Astrocyte of the spinal cord (primary cell): ENCODE measurements at regions not wholly inside any gene's neighbourhood (a gene's known extent, or its start where the extent isn't known, plus 50 kb on each side); places are given as distances from the start of the nearest gene placed in this dataset.
A peak's percentile ranks its signal among the peaks of the same experiment; 100 is the strongest.

ENCODE experiments used
- DNase-seq: peaks from one replicate; pipeline ENCODE4 v3.0.0; 2011; ENCODE audit warnings: low read depth, low spot score
- H3K4me3 ChIP-seq: 2 replicates; pipeline ENCODE4 v1.5.1; 2011; ENCODE audit warnings: low read depth, mild to moderate bottlenecking, low read length, moderate library complexity
- in situ Hi-C: cut with HindIII; loops from 2 replicates; pipeline ENCODE4 v1.10.0; 2017; ENCODE audit warnings: low sequenced_read_pairs
- TF ChIP-seq, protein P1 (sequence below): IDR thresholded peaks from 2 replicates; pipeline ENCODE4 v1.5.1; 2012; ENCODE audit warnings: low read depth, mild to moderate bottlenecking, low read length, inconsistent platforms

DNA sequence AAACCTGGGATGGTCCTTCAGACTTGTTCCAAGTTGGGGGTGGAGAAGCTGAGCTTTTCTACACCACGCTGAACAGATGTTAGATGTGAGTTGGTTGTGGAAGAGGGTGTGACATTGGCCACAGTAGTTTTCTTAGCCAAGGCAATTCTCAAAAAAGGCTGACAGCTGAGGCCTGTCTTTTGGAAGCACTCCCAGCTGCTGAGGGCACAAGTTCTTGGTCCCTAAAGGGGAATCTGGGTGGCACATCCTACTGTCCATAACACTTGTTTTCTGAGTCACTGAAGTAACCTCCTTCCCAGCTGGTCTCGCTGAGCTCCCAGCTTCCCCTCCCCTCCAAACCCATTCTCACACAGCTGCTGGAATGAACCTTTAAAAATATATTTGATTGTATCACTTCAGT is 375.7 kb upstream of the KIRREL3 start:
- in situ Hi-C loops = no loop called here
- TF ChIP-seq, protein P1, sequence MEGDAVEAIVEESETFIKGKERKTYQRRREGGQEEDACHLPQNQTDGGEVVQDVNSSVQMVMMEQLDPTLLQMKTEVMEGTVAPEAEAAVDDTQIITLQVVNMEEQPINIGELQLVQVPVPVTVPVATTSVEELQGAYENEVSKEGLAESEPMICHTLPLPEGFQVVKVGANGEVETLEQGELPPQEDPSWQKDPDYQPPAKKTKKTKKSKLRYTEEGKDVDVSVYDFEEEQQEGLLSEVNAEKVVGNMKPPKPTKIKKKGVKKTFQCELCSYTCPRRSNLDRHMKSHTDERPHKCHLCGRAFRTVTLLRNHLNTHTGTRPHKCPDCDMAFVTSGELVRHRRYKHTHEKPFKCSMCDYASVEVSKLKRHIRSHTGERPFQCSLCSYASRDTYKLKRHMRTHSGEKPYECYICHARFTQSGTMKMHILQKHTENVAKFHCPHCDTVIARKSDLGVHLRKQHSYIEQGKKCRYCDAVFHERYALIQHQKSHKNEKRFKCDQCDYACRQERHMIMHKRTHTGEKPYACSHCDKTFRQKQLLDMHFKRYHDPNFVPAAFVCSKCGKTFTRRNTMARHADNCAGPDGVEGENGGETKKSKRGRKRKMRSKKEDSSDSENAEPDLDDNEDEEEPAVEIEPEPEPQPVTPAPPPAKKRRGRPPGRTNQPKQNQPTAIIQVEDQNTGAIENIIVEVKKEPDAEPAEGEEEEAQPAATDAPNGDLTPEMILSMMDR = no peak
- DNase-seq = no peak
- H3K4me3 ChIP-seq = no peak overlapping the region

DNA sequence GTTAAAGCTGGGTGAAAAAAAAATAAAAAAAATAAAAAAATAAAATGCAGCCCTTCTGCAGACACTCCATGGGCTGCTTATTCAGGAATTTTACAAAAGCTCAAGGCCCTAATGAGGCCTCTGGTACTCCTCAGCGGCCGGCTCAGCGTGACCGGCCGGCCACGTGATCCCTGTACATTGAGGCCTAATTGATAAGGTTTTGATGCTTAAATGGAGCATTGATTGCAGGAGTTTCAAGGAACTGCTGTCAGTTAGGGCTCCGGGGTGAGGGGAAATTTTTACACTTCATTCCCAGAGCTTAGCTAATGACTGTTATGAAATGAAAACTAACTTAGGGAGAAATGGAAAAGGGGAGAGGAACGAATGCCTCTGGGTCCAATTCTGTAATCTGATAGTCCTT is 368.8 kb upstream of the KIRREL3 start:
- in situ Hi-C loops = no loop called here
- no peak for DNase-seq
- H3K4me3 ChIP-seq = no peak overlapping the region
- TF ChIP-seq, protein P1 = no peak

DNA sequence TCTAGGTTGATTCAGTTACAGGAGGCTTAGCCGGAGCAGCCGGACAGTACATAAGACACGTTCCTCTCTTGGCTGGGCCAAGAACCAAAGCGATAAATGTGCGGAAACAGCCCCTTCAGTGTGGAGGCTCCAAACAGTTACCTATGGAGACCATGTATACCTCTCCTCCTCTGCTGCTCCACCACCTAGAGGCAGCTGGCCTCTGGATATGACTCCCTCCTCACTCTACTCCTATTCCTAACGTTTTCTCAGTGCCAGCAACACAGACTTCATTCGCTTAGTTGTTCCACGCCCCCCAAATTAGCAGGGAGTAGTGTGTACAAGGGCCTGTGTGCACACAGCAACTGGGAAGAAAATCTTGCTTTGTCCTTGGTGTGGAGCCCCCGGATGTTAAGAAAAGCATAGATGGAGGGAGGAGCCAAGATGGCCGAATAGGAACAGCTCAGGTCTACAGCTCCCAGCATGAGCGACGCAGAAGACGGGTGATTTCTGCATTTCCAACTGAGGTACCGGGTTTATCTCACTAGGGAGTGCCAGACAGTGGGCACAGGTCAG is 362.3 kb upstream of the KIRREL3 start:
- no peak for DNase-seq
- H3K4me3 ChIP-seq = no peak overlapping the region
- TF ChIP-seq, protein P1 = no peak
- in situ Hi-C loops = no loop called here

GRCh38 chr11:127358160-127358559 is 357.6 kb upstream of the KIRREL3 start:
- in situ Hi-C loops = no loop called here
- no peak for DNase-seq
- TF ChIP-seq, protein P1 = no peak
- no peak overlapping the region for H3K4me3 ChIP-seq

DNA sequence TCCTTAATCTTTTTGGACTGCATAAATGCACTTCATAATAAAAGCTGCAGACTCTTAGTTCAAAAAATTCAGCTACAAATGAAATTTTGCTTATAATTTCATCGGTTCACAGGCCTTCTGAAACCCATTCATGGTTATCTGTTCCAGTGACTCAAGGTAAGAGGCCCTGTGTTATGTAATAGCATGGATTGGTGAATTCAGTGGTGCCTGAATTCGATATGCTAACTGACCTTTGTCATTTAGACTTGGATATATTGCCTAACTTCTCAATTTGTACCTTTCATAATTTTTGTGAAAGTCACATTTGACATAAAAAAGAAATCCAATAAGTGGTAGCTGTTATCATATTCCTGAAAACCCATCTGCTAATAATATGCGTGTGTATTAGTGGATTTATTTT is 349.9 kb upstream of the KIRREL3 start:
- TF ChIP-seq, protein P1 = no peak
- in situ Hi-C loops = no loop called here
- no peak for DNase-seq
- no peak overlapping the region for H3K4me3 ChIP-seq

- no peak overlapping the region for H3K4me3 ChIP-seq
- TF ChIP-seq, protein P1 = peak; percentile 79
- peak; percentile 22 for DNase-seq
- in situ Hi-C loops = no loop called here
Observed at GRCh38 chr11:127345819-127346459, 345.4 kb upstream of the KIRREL3 start.
